Ishikawa (cell line): ENCODE measurements at regions not wholly inside any gene's neighbourhood (a gene's known extent, or its start where the extent isn't known, plus 50 kb on each side); places are given as distances from the start of the nearest gene placed in this dataset.

Source experiments
- CEBPB ChIP-seq: IDR thresholded peaks from 2 replicates; pipeline ENCODE4 v1.6.1; 2012
- CREB1 ChIP-seq: IDR thresholded peaks from 2 replicates; pipeline ENCODE4 v1.6.1; 2012; ENCODE audit warnings: low read depth
- EGR1 ChIP-seq: IDR thresholded peaks from 2 replicates; pipeline ENCODE4 v1.6.1; 2012
- EP300 ChIP-seq: IDR thresholded peaks from 2 replicates; pipeline ENCODE4 v1.6.1; 2012; ENCODE audit warnings: borderline replicate concordance
- FOXM1 ChIP-seq: IDR thresholded peaks from 2 replicates; pipeline ENCODE4 v1.6.1; 2012; ENCODE audit warnings: low read depth, borderline replicate concordance
- MAX ChIP-seq: IDR thresholded peaks from 2 replicates; pipeline ENCODE4 v1.6.1; 2012
- NFIC ChIP-seq: IDR thresholded peaks from 2 replicates; pipeline ENCODE4 v1.6.1; 2012
- RAD21 ChIP-seq: IDR thresholded peaks from 2 replicates; pipeline ENCODE4 v1.6.1; 2012; ENCODE audit warnings: low read depth
- REST ChIP-seq: IDR thresholded peaks from 2 replicates; pipeline ENCODE4 v1.6.1; 2012; ENCODE audit warnings: low read depth, mild to moderate bottlenecking
- TAF1 ChIP-seq: IDR thresholded peaks from 2 replicates; pipeline ENCODE4 v1.6.1; 2012; ENCODE audit warnings: low read depth, mild to moderate bottlenecking
- TCF12 ChIP-seq: IDR thresholded peaks from 2 replicates; pipeline ENCODE4 v1.6.1; 2012; ENCODE audit warnings: low read depth
- TEAD4 ChIP-seq: IDR thresholded peaks from 2 replicates; pipeline ENCODE4 v1.6.1; 2012
- USF1 ChIP-seq: IDR thresholded peaks from 2 replicates; pipeline ENCODE4 v1.6.1; 2012
- YY1 ChIP-seq: IDR thresholded peaks from 2 replicates; pipeline ENCODE4 v1.6.1; 2012; ENCODE audit warnings: low read depth
- ZBTB7A ChIP-seq: IDR thresholded peaks from 2 replicates; pipeline ENCODE4 v1.6.1; 2012; ENCODE audit warnings: low read depth

- no peak for TF ChIP-seq CEBPB
- no peak for TF ChIP-seq NFIC
- TF ChIP-seq USF1 = no peak
- no peak for TF ChIP-seq YY1
- no peak for TF ChIP-seq TCF12
- TF ChIP-seq CREB1 = no peak
- TF ChIP-seq RAD21 = no peak
- no peak for TF ChIP-seq EGR1
- TF ChIP-seq TAF1 = no peak
- TF ChIP-seq REST = no peak
- TF ChIP-seq TEAD4 = no peak
- no peak for TF ChIP-seq EP300
- TF ChIP-seq ZBTB7A = no peak
- TF ChIP-seq MAX = no peak
- no peak for TF ChIP-seq FOXM1
These were observed 104.5 kb downstream of the NDFIP1 start for GRCh38 chr5:142213077-142213476.

- TF ChIP-seq EGR1 = no peak
- TF ChIP-seq YY1 = no peak
- TF ChIP-seq CREB1 = no peak
- TF ChIP-seq CEBPB = no peak
- TF ChIP-seq TAF1 = no peak
- no peak for TF ChIP-seq TEAD4
- TF ChIP-seq FOXM1 = no peak
- no peak for TF ChIP-seq NFIC
- no peak for TF ChIP-seq REST
- TF ChIP-seq EP300 = no peak
- no peak for TF ChIP-seq MAX
- no peak for TF ChIP-seq RAD21
- no peak for TF ChIP-seq TCF12
- TF ChIP-seq ZBTB7A = no peak
- TF ChIP-seq USF1 = no peak
These were observed 103.3 kb downstream of the NDFIP1 start for GRCh38 chr5:142211918-142212317.

GRCh38 chr5:142210864-142211412 lies 102.4 kb downstream of the NDFIP1 start:
- TF ChIP-seq RAD21 (no peak), USF1 (no peak), CREB1 (no peak), EGR1 (no peak), NFIC (no peak), CEBPB (no peak), FOXM1 (no peak), REST (no peak), EP300 (no peak), MAX (no peak), ZBTB7A (no peak), TAF1 (no peak), TEAD4 (no peak), TCF12 (no peak), YY1 (no peak)

GRCh38 chr5:142210011-142210410 lies 101.4 kb downstream of the NDFIP1 start:
- TF ChIP-seq RAD21 (no peak), TCF12 (no peak), REST (no peak)
